HG03095 (cell line): ENCODE measurements at regions not wholly inside any gene's neighbourhood (a gene's known extent, or its start where the extent isn't known, plus 50 kb on each side); places are given as distances from the start of the nearest gene placed in this dataset.

Source experiments
- ATAC-seq: cut with Tn5 transposase; IDR thresholded peaks from one replicate; pipeline ENCODE4 v1.9.1; 2021; ENCODE audit warnings: moderate library complexity; ENCODE audit not compliant: unreplicated experiment

- no peak for ATAC-seq
Observed at GRCh38 chrX:30156880-30157560, 58.3 kb upstream of the MAGEB2 start.

GRCh38 chrX:30161043-30161442, 54.3 kb upstream of the MAGEB2 start:
- no peak for ATAC-seq
